Breast epithelium (tissue), 3 donors: ENCODE measurements at regions not wholly inside any gene's neighbourhood (a gene's known extent, or its start where the extent isn't known, plus 50 kb on each side); places are given as distances from the start of the nearest gene placed in this dataset.

ENCODE experiments used
- CTCF ChIP-seq, 3 donors: fragments of 450-650 bp; IDR thresholded peaks; one replicate each; pipeline ENCODE4 v1.5.1; 2016 to 2017; ENCODE audit warnings: antibody characterized with exemption in 3 of 3, mild to moderate bottlenecking in 3 of 3, moderate library complexity in 3 of 3
- POLR2A ChIP-seq: fragments of 450-650 bp; IDR thresholded peaks from one replicate; pipeline ENCODE4 v1.6.1; 2016; ENCODE audit warnings: antibody characterized with exemption, mild to moderate bottlenecking, moderate library complexity
- POLR2AphosphoS5 ChIP-seq, 3 donors: sonication (generic); formaldehyde crosslinking; IDR thresholded peaks; one replicate each; pipeline ENCODE4 v1.6.1; 2017; ENCODE audit warnings: antibody characterized with exemption in 3 of 3

DNA sequence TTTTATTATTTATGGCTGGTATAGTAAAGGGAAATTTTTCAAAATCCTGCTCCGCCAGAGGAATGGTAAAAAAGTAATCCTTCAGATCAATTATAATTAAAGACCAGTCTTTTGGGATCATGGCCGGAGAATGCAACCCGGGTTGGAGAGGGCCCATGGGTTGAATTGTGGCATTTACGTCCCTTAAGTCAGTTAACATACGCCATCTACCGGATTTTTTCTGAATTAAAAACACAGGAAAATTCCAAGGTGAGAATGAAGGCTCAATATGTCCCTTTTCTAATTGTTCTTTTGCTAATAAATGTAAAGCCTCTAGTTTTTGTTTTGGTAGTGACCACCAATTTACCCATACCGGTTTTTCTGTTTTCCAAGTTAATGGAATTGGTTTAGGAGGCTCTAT, 602.8 kb downstream of the ALG10 start:
- TF ChIP-seq POLR2A = no peak
- no peak for TF ChIP-seq POLR2AphosphoS5 (IDR thresholded peaks at IDR 0.05)
- TF ChIP-seq CTCF (IDR thresholded peaks at IDR 0.05) = peak in 1 of 3 donors; percentile 13
